Smooth muscle cell (in vitro differentiated cells): ENCODE measurements at regions not wholly inside any gene's neighbourhood (a gene's known extent, or its start where the extent isn't known, plus 50 kb on each side); places are given as distances from the start of the nearest gene placed in this dataset.
"Not testable (repeated sequence)": the region's sequence is repeated elsewhere in the genome, so short reads cannot be mapped to it uniquely, and the experiment has no call there.

ENCODE experiments used
- DNase-seq: peaks from one replicate; lab custom pipeline; 2025; ENCODE audit not compliant: unreplicated experiment; lab: John Stamatoyannopoulos, UW
- H2AFZ ChIP-seq: fragments of 200-600 bp; sonication (generic); 2 replicates; pipeline ENCODE4 v1.6.0; 2016; ENCODE audit warnings: antibody characterized with exemption, low read depth, mild to moderate bottlenecking
- H3F3A ChIP-seq: fragments of 200-600 bp; sonication (generic); 2 replicates; pipeline ENCODE4 v1.6.0; 2017; ENCODE audit warnings: antibody characterized with exemption, low read depth
- H3K27ac ChIP-seq: fragments of 200-600 bp; sonication (generic); 2 replicates; pipeline ENCODE4 v1.5.1; 2016; ENCODE audit warnings: low read depth, mild to moderate bottlenecking
- H3K27me3 ChIP-seq: fragments of 200-600 bp; sonication (generic); 2 replicates; pipeline ENCODE4 v1.6.1; 2016; ENCODE audit warnings: low read depth, mild to moderate bottlenecking
- H3K36me3 ChIP-seq: fragments of 200-600 bp; sonication (generic); 2 replicates; pipeline ENCODE4 v1.5.1; 2016; ENCODE audit warnings: low read depth
- H3K4me1 ChIP-seq: fragments of 200-600 bp; sonication (generic); 2 replicates; pipeline ENCODE4 v1.5.1; 2016; ENCODE audit warnings: low read depth
- H3K4me2 ChIP-seq: fragments of 200-600 bp; sonication (generic); 2 replicates; pipeline ENCODE4 v1.6.0; 2016; ENCODE audit warnings: mild to moderate bottlenecking
- H3K4me3 ChIP-seq: fragments of 200-600 bp; sonication (generic); 2 replicates; pipeline ENCODE4 v1.5.1; 2016; ENCODE audit warnings: mild to moderate bottlenecking
- H3K79me2 ChIP-seq: fragments of 200-600 bp; sonication (generic); 2 replicates; pipeline ENCODE4 v1.6.0; 2016; ENCODE audit warnings: low read depth, mild to moderate bottlenecking
- H3K9ac ChIP-seq: fragments of 200-600 bp; sonication (generic); 2 replicates; pipeline ENCODE4 v1.6.0; 2016; ENCODE audit warnings: low read depth
- H3K9me3 ChIP-seq: fragments of 200-600 bp; sonication (generic); replicated peaks from 2 replicates; pipeline ENCODE4 v1.5.1; 2016; ENCODE audit warnings: low read depth
- H4K20me1 ChIP-seq: fragments of 200-600 bp; sonication (generic); 2 replicates; pipeline ENCODE4 v1.6.0; 2016; ENCODE audit warnings: low read depth
- WGBS: methylation state at CpG from one replicate; pipeline ENCODE4 v1.1.7; 2016; ENCODE audit warnings: low lambda C conversion rate; 5-methylcytosine and 5-hydroxymethylcytosine counted together
- TF ChIP-seq, protein P1 (sequence below): fragments of 200-600 bp; sonication (generic); IDR thresholded peaks from 2 replicates; pipeline ENCODE4 v1.5.1; 2017; ENCODE audit warnings: borderline replicate concordance, mild to moderate bottlenecking, antibody characterized with exemption; ENCODE audit not compliant: insufficient read depth, poor library complexity, severe bottlenecking

DNA sequence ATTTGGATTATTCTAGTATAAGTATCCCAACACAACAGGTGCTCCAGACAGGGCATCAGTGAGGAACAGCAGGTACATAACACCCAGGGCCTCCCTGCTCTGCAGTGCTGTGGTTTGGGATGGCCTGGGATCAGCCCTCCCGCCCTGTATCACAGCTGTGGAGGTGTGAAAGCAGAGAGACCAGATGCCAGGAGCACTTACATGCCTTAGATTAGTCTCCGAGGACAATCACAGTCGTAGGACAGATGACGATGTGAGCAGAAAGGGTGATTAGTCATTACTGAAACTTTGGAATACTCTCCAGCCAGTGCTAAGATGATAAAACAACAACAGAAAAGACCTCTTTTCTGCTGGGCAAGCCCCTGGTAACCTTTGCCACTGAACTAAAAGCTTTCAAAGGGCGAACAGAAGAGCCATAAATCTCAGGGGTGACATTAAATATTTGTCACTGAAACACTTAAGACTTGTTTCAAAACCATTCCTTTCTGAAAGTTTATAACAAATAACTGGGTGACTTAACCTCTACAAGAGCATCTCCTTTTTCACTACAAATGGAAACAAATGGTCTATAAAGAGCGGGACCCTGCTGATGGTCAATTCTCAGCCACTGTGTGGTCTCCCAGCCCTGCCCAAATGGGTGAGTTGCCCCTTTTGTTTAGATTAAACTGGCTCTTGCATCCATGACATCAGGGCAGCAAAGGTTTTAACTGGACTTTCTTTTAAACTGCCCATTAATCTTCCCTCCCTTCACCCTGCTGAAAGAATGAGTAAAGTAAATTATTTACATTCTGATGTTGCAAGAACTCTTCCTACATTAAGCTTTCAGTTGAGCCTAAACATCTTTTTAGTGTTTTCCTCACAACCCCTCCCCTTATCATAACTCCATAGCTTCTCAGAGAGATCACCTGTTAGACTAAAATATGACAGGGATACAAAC is 183.1 kb upstream of the COX10 start:
- no peak overlapping the region for H3K4me2 ChIP-seq
- TF ChIP-seq, protein P1, sequence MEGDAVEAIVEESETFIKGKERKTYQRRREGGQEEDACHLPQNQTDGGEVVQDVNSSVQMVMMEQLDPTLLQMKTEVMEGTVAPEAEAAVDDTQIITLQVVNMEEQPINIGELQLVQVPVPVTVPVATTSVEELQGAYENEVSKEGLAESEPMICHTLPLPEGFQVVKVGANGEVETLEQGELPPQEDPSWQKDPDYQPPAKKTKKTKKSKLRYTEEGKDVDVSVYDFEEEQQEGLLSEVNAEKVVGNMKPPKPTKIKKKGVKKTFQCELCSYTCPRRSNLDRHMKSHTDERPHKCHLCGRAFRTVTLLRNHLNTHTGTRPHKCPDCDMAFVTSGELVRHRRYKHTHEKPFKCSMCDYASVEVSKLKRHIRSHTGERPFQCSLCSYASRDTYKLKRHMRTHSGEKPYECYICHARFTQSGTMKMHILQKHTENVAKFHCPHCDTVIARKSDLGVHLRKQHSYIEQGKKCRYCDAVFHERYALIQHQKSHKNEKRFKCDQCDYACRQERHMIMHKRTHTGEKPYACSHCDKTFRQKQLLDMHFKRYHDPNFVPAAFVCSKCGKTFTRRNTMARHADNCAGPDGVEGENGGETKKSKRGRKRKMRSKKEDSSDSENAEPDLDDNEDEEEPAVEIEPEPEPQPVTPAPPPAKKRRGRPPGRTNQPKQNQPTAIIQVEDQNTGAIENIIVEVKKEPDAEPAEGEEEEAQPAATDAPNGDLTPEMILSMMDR, result no peak
- no peaks in the 10 kb centered on the region for H3K4me1 ChIP-seq

DNA sequence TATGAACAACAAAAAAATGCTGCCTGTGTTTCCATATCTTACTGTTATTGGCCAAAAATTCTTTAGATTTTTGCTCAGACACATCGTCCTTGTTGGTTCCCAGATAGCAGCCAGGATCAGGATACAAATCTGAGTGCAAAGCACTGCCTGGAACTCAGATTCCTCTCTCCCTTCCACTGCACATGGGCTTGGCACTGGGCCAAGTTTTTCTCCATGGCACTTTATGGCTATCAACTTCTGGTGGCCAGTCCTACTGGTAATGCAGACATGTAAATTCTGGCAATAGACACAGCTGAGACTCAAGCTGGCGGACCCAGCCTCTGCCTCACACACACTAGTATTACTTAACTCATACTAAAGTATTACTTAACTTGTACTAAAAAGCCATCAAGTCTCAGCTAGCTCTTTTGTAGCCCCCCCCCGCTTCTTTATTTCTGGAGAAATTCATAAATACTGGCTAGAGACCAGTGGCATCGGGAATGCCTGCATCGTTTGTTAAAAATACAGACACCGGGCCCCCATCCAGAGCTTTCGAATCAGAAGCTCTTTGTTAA is 181.2 kb upstream of the COX10 start:
- H3K4me1 ChIP-seq, result no peaks in the 10 kb centered on the region
- no peaks in the 10 kb centered on the region for H3F3A ChIP-seq
- H3K4me3 ChIP-seq, result no peak overlapping the region
- H3K36me3 ChIP-seq, result no peaks in the 10 kb centered on the region
- H3K79me2 ChIP-seq, result no peaks in the 10 kb centered on the region
- TF ChIP-seq, protein P1, result no peak
- no peaks in the 10 kb centered on the region for H4K20me1 ChIP-seq
- no peaks in the 10 kb centered on the region for H3K9me3 ChIP-seq
- peaks cover 2% of the 10 kb centered on the region for H3K27me3 ChIP-seq
- no peak overlapping the region for H3K9ac ChIP-seq
- no peak overlapping the region for H3K4me2 ChIP-seq
- H2AFZ ChIP-seq, result no peak overlapping the region
- no peak for DNase-seq
- H3K27ac ChIP-seq, result no peak overlapping the region
- 89% methylated on average over 7 of the region's 7 CpGs for WGBS

More for the DNA sequence above, 183.1 kb upstream of the COX10 start:
- H3K27ac ChIP-seq, result no peak overlapping the region
- no peaks in the 10 kb centered on the region for H3K79me2 ChIP-seq
- H4K20me1 ChIP-seq, result no peaks in the 10 kb centered on the region
- DNase-seq, result no peak
- no peak overlapping the region for H3K9ac ChIP-seq
- no peaks in the 10 kb centered on the region for H3K36me3 ChIP-seq
- H3K27me3 ChIP-seq, result no peaks in the 10 kb centered on the region
- no peak overlapping the region for H2AFZ ChIP-seq
- H3K4me3 ChIP-seq, result no peak overlapping the region
- H3F3A ChIP-seq, result no peaks in the 10 kb centered on the region
- WGBS, result 22% methylated on average over 6 of the region's 6 CpGs
- no peaks in the 10 kb centered on the region for H3K9me3 ChIP-seq

DNA sequence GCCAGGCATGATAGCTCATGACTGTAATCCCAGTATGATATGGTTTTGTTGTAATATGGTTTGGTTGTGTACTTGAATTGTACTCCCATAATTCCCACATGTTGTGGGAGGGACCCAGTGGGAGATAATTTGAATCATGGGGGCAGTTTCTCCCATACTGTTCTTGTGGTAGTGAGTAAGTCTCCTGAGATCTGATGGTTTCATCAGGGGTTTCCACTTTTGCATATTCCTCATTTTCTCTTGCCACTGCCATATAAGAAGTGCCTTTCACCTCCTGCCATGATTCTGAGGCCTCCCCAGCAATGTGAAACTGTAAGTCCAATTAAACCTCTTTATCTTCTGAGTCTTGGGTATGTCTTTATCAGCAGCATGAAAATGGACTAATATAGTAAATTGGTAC is 160.3 kb upstream of the COX10 start:
- H3K27me3 ChIP-seq, H3K9ac ChIP-seq, H3K4me1 ChIP-seq, H3K79me2 ChIP-seq, H3K4me3 ChIP-seq, H3K9me3 ChIP-seq, H4K20me1 ChIP-seq, H3K36me3 ChIP-seq, H3K27ac ChIP-seq, H3K4me2 ChIP-seq, H3F3A ChIP-seq, DNase-seq, H2AFZ ChIP-seq: not testable (repeated sequence)

DNA sequence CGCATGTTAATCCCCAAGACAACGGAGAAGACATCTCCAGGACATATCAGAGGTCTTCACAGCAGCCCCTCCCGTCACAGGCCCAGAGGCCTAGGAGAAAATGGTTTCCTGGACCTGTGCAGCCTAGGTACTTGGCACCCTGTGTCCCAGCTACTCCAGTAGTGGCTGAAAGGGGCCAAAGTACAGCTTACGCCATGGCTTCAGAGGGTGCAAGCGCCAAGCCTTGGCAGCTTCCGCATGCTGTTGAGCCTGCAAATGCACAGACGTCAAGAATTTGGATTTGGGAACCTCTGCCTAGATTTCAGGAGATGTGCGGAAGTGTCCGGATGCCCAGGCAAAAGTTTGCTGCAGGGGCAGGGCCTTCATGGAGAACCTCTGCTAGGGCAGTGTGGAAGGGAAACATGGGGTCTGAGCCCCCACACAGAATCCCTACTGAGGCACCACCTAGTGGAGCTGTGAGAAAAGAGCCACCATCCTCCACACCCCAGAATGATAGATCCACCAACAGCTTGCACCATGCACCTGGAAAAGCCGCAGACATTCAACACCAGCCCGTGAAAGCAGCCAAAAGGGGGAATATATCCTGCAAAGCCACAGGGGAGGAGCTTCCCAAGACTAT is 159.3 kb upstream of the COX10 start:
- H3K36me3 ChIP-seq, result no peaks in the 10 kb centered on the region
- H3K27ac ChIP-seq, result no peak overlapping the region
- H3K4me3 ChIP-seq, result no peak overlapping the region
- no peaks in the 10 kb centered on the region for H3K4me1 ChIP-seq
- H3K9ac ChIP-seq, result no peak overlapping the region
- no peaks in the 10 kb centered on the region for H4K20me1 ChIP-seq
- no peak overlapping the region for H3K4me2 ChIP-seq
- no peak overlapping the region for H2AFZ ChIP-seq
- H3K79me2 ChIP-seq, result no peaks in the 10 kb centered on the region
- no peaks in the 10 kb centered on the region for H3K9me3 ChIP-seq
- H3K27me3 ChIP-seq, result no peaks in the 10 kb centered on the region
- TF ChIP-seq, protein P1, result no peak
- DNase-seq, result no peak
- H3F3A ChIP-seq, result no peaks in the 10 kb centered on the region
- 95% methylated on average over 11 of the region's 11 CpGs for WGBS
